ENCODE measurements at regions not wholly inside any gene's neighbourhood (a gene's known extent, or its start where the extent isn't known, plus 50 kb on each side); places are given as distances from the start of the nearest gene placed in this dataset.

GRCh38 chr4:177937041-177937440 is 494.8 kb upstream of the AGA start:
- intact Hi-C loops (cut with micrococcal nuclease) = no loop called here

- intact Hi-C loops (cut with micrococcal nuclease) = no loop called here
Observed at GRCh38 chr4:177938226-177938625, 496.0 kb upstream of the AGA start.

DNA sequence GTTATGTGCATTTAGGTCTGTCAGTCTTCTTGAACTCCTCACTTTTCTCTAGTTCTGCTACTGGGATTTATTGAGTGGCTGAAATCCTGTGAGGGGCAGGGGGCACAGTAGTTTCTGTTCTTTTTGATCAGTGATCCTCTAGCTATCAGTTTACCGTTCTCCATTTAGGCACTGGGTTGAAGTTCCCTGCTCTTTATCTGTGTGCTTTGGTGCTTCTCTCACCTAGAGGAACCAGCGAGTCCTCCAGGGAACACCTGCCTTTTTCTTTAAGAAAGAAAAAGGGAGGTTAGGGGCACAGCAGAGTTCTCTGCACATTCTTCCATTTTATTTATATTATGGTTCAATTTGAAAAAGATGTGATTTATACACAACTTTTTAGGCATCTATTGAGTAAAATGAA is 503.0 kb upstream of the AGA start:
- intact Hi-C loops (cut with micrococcal nuclease) = no loop called here

GRCh38 chr4:177947607-177948006 is 505.4 kb upstream of the AGA start:
- intact Hi-C loops (cut with micrococcal nuclease) = no loop called here

GRCh38 chr4:177948853-177949252 is 506.6 kb upstream of the AGA start:
- intact Hi-C loops (cut with micrococcal nuclease) = no loop called here

DNA sequence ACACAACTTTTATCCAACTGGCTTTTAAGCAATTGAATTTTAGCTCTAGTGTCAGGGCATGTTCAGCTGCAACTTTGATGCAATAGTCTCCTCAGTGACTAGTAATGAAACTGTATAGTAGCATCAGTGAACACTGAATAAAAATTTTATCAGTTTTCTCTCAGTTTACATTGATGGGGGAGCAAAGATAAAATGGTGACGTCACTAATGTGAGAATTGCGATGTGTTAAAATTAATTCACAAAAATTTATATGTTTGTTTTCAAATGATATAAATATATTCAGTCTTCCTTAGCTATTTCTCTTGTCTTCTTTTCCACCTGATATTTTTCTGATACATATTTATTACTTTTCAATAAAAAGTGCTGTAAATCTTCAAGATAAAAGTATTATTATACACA is 508.8 kb upstream of the AGA start:
- intact Hi-C loops (cut with micrococcal nuclease) = no loop called here

DNA sequence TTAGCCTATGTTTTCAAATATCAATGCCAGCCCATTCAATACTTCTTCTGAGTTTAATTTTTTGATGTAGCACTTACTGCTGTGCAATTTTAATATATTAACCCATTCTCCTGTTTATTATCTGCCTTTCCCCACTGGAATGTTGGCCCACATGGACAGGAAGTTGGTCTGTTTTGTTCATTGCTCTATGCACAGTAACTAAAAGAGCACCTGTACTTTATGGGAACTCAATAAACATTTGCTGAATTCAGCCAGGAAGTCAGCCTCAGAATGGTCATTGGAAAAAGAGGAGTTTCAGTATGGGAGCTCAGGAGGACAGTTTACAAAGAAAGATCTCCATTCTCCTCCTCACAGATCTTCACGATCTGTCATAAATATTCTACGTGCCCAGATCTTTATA is 510.5 kb upstream of the AGA start:
- intact Hi-C loops (cut with micrococcal nuclease) = no loop called here

DNA sequence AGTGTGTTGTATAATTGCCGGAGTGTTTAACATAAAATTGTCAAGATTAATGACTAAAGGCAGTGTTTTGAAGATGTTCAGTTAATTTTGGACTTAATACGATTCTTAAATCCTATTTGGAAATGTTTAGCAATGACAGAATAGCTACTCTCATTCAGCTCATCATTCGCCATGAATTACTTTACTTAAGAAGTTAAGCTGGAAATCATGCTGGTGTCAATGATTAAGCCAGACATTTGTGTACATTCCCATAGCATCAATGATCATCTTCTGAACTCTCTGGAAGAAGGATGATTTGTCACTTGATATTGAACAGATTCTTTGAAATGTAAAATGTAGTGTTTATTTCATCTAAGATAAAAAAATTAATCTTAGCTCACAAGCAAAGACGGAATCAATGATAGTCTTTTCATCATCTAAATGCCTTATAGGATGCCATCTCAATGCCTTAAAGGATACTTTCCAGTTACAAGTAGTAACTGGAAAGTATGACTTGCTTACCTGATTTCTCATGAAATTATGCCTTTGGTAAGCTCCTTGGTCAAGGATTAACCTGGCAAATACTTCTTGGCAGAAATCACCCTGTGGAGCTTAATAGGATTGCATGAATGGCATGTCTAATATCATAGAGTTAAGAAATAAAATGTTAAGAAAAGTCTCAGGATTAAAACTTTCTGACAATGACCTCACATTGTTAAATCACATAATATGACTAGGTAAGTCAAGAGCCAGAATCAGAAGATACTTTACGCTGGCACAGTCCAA is 515.5 kb upstream of the AGA start:
- intact Hi-C loops (cut with micrococcal nuclease) = no loop called here

GRCh38 chr4:177960566-177960965 is 518.3 kb upstream of the AGA start:
- intact Hi-C loops (cut with micrococcal nuclease) = no loop called here

GRCh38 chr4:177961761-177962380 is 519.6 kb upstream of the AGA start:
- intact Hi-C loops (cut with micrococcal nuclease) = no loop called here

- intact Hi-C loops (cut with micrococcal nuclease) = no loop called here
Observed at GRCh38 chr4:177964061-177964460, 521.8 kb upstream of the AGA start.

DNA sequence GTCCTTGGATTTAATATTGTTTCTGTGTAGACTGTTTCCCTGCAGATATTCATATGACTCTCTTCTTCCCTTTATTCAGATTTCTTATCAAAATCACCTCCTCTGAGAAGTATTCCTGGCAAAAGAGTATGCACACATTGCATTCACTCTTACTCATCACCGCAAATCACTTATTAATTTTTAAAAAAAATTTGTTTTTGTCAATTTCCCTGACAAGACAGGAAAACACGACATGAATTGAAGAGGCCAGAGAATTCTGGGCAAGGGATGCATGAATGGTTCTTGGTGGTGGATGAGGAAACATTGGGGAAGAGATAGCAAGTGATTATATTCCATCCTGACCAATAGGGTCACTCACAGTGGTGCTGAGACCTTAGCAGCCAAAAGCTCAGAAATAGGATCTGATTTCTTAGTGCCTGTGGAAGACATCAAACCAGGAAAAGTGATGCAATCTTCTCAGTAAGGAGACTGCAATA is 522.5 kb upstream of the AGA start:
- intact Hi-C loops (cut with micrococcal nuclease) = no loop called here

DNA sequence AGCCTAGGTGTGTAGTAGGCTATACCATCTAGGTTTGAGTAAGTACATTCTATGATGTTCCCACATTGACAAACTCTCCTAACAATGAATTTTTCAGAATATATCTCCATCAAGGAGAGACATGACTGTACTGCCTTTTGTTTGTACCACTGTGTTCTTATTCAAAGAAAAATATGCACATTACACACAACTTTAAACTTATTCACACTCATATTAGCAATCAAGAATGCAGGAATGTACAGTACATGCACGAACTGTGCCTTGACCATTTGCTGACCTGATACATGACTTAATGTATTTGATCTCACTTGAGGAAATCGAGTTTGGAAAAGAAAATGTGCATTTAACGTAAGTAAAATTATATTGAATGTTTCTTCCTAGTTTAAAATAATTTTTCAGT is 525.1 kb upstream of the AGA start:
- intact Hi-C loops (cut with micrococcal nuclease) = no loop called here

DNA sequence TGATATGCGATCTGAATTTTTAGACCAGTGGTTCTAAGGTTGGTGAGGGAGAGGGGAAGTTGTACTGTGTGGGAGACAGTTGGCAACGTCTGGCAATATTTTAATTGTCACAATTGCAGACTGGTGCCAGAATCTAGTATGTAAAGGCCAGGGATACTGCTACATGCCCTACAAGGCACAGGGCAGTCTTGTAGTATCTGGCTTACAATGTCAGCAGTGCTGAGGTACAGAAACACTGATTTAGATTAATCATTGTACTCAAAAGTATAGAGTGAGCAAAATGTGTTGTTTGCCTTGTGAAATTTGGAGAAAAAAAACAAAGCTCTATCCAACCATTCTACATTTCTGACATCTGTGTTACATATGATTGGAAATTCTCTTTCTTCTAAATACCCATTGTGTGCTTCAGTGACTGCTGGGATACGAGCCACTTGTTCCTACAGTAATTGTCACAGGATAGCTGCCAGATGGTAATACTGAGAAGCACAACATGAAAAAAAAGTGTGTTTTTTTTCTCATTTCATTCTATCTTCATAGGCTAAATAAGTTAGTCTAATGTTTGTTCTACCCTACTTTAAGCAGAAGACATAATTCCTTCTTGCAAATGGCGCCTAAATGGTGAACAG is 526.7 kb upstream of the AGA start:
- intact Hi-C loops (cut with micrococcal nuclease) = no loop called here

GRCh38 chr4:177974461-177974860 is 532.2 kb upstream of the AGA start:
- intact Hi-C loops (cut with micrococcal nuclease) = no loop called here

GRCh38 chr4:177975315-177975987 is 533.2 kb upstream of the AGA start:
- intact Hi-C loops (cut with micrococcal nuclease) = no loop called here

- intact Hi-C loops (cut with micrococcal nuclease) = no loop called here
Observed at GRCh38 chr4:177986236-177986635, 544.0 kb upstream of the AGA start.

GRCh38 chr4:177987896-177988295 is 545.7 kb upstream of the AGA start:
- intact Hi-C loops (cut with micrococcal nuclease) = no loop called here

- intact Hi-C loops (cut with micrococcal nuclease) = no loop called here
Observed at GRCh38 chr4:177989503-177990201, 547.4 kb upstream of the AGA start.

GRCh38 chr4:178003098-178003657 is 560.9 kb upstream of the AGA start:
- intact Hi-C loops (cut with micrococcal nuclease) = no loop called here

DNA sequence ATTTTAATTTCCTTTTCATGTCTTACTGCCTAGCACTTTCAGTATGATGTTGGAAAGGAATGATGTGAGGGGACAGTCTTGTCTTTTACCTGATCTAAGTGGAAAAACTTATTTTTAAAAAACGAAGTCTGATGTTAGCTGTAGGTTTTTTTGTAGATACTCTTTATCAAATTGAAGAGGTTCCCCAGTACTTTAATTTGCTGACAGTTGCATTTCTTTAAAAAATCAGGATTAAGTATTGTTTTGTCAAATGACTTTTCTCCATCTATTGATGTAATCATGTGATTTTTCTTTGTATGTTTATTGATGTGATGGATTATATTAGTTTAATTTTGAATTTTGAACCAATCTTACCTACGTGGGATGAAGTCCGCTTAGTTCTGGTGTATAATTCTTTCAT is 568.4 kb upstream of the AGA start:
- intact Hi-C loops (cut with micrococcal nuclease) = no loop called here
